Astrocyte (in vitro differentiated cells and primary cell): ENCODE measurements at regions not wholly inside any gene's neighbourhood (a gene's known extent, or its start where the extent isn't known, plus 50 kb on each side); places are given as distances from the start of the nearest gene placed in this dataset.

Source experiments
- DNase-seq: peaks from one replicate; pipeline ENCODE4 v3.0.0-alpha.2; 2010; ENCODE audit warnings: low read depth
- FAIRE-seq: peaks from 2 replicates; lab custom pipeline; 2011; peaks lifted over from hg19 to GRCh38; lab: Jason Lieb, UNC
- H2AFZ ChIP-seq: 2 replicates; pipeline ENCODE4 v1.6.0; 2012; ENCODE audit warnings: low read depth, low read length, inconsistent platforms
- H3K27ac ChIP-seq: 2 replicates; pipeline ENCODE4 v1.5.1; 2011; ENCODE audit warnings: low read depth, low read length, inconsistent platforms
- H3K27me3 ChIP-seq: 2 replicates; pipeline ENCODE4 v1.6.0; 2011; ENCODE audit warnings: low read length, inconsistent platforms; ENCODE audit not compliant: insufficient read depth
- H3K36me3 ChIP-seq: 2 replicates; pipeline ENCODE4 v1.5.1; 2011; ENCODE audit warnings: low read length, inconsistent platforms; ENCODE audit not compliant: insufficient read depth
- H3K4me1 ChIP-seq: 2 replicates; pipeline ENCODE4 v1.5.1; 2011; ENCODE audit warnings: low read length, inconsistent platforms; ENCODE audit not compliant: insufficient read depth
- H3K4me2 ChIP-seq: 2 replicates; pipeline ENCODE4 v1.6.0; 2012; ENCODE audit warnings: low read length, inconsistent platforms
- H3K4me3 ChIP-seq: 2 replicates; pipeline ENCODE4 v1.5.1; 2011; ENCODE audit warnings: low read depth, mild to moderate bottlenecking, low read length, inconsistent platforms; ENCODE audit not compliant: insufficient read depth
- H3K79me2 ChIP-seq: 2 replicates; pipeline ENCODE4 v1.6.0; 2012; ENCODE audit warnings: mild to moderate bottlenecking, low read length, inconsistent platforms; ENCODE audit not compliant: insufficient read depth
- H3K9ac ChIP-seq: 2 replicates; pipeline ENCODE4 v1.6.0; 2012; ENCODE audit warnings: mild to moderate bottlenecking, low read length, inconsistent platforms
- H3K9me3 ChIP-seq: 2 replicates; pipeline ENCODE4 v1.5.1; 2012; ENCODE audit warnings: low read depth, mild to moderate bottlenecking, low read length, inconsistent platforms; ENCODE audit not compliant: insufficient read depth
- H4K20me1 ChIP-seq: 2 replicates; pipeline ENCODE4 v1.6.0; 2012; ENCODE audit warnings: low read length, inconsistent platforms; ENCODE audit not compliant: insufficient read depth
- H3K27ac Mint-ChIP-seq: one replicate; pipeline ENCODE4 v1.8.0; 2021; ENCODE audit warnings: mild to moderate bottlenecking, mixed read lengths; ENCODE audit not compliant: unreplicated experiment
- H3K27me3 Mint-ChIP-seq: one replicate; pipeline ENCODE4 v1.8.0; 2021; ENCODE audit warnings: low read depth, mixed read lengths; ENCODE audit not compliant: unreplicated experiment
- H3K36me3 Mint-ChIP-seq: one replicate; pipeline ENCODE4 v1.8.0; 2021; ENCODE audit warnings: low read depth, mixed read lengths; ENCODE audit not compliant: unreplicated experiment
- H3K4me1 Mint-ChIP-seq: one replicate; pipeline ENCODE4 v1.8.0; 2021; ENCODE audit warnings: low read depth, mixed read lengths; ENCODE audit not compliant: unreplicated experiment
- H3K4me3 Mint-ChIP-seq: one replicate; pipeline ENCODE4 v1.8.0; 2021; ENCODE audit warnings: mild to moderate bottlenecking, moderate library complexity, mixed read lengths; ENCODE audit not compliant: unreplicated experiment
- H3K9me3 Mint-ChIP-seq: one replicate; pipeline ENCODE4 v1.8.0; 2021; ENCODE audit warnings: mild to moderate bottlenecking, mixed read lengths; ENCODE audit not compliant: unreplicated experiment
- EZH2 ChIP-seq: IDR thresholded peaks from 2 replicates; pipeline ENCODE4 v1.6.1; 2012; ENCODE audit warnings: mild to moderate bottlenecking, low read length, inconsistent platforms; ENCODE audit not compliant: insufficient read depth
- TF ChIP-seq, protein P1 (sequence below): IDR thresholded peaks from 2 replicates; pipeline ENCODE4 v1.5.1; 2011; ENCODE audit warnings: low read depth, mild to moderate bottlenecking, inconsistent platforms, low read length, moderate library complexity; ENCODE audit not compliant: insufficient read depth

DNA sequence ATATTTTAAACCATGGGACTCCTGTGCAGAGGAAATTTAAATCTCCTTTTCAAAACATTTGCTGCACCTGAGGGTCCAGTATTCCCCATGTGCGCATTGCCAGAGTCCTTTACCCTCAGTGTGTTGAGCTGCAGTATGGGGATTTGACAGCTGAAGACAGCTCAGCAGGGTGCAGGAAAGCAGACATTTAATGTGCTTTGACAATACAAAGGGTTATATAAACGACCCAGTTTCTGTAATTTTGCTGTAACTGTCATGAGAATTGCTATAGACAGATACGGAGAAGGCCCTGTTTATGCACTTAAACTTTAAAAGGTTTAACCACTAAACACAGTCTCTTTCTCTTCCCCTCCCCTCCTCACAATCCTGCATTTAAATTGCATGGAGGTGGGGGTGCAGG is 393.4 kb downstream of the MID1IP1 start:
- peaks cover 10% of the 10 kb centered on the region for H3K4me1 Mint-ChIP-seq
- peaks cover 10% of the 10 kb centered on the region for H3K27me3 Mint-ChIP-seq
- no peaks in the 10 kb centered on the region for H3K9me3 ChIP-seq
- no peak overlapping the region for H2AFZ ChIP-seq
- no peaks in the 10 kb centered on the region for H3K36me3 ChIP-seq
- H3K4me2 ChIP-seq, result no peak overlapping the region
- TF ChIP-seq, protein P1, sequence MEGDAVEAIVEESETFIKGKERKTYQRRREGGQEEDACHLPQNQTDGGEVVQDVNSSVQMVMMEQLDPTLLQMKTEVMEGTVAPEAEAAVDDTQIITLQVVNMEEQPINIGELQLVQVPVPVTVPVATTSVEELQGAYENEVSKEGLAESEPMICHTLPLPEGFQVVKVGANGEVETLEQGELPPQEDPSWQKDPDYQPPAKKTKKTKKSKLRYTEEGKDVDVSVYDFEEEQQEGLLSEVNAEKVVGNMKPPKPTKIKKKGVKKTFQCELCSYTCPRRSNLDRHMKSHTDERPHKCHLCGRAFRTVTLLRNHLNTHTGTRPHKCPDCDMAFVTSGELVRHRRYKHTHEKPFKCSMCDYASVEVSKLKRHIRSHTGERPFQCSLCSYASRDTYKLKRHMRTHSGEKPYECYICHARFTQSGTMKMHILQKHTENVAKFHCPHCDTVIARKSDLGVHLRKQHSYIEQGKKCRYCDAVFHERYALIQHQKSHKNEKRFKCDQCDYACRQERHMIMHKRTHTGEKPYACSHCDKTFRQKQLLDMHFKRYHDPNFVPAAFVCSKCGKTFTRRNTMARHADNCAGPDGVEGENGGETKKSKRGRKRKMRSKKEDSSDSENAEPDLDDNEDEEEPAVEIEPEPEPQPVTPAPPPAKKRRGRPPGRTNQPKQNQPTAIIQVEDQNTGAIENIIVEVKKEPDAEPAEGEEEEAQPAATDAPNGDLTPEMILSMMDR, result no peak
- no peak for TF ChIP-seq EZH2
- H3K4me3 ChIP-seq, result no peak overlapping the region
- no peaks in the 10 kb centered on the region for H4K20me1 ChIP-seq
- no peak overlapping the region for H3K4me3 Mint-ChIP-seq
- no peaks in the 10 kb centered on the region for H3K36me3 Mint-ChIP-seq
- H3K27ac Mint-ChIP-seq, result no peak overlapping the region
- H3K79me2 ChIP-seq, result no peaks in the 10 kb centered on the region
- no peak overlapping the region for H3K9ac ChIP-seq
- DNase-seq (no peak), FAIRE-seq (peak; percentile 62)
- peaks cover 11% of the 10 kb centered on the region for H3K27me3 ChIP-seq
- H3K9me3 Mint-ChIP-seq, result peaks cover 5% of the 10 kb centered on the region
- H3K4me1 ChIP-seq, result peaks cover 18% of the 10 kb centered on the region
- H3K27ac ChIP-seq, result no peak overlapping the region

DNA sequence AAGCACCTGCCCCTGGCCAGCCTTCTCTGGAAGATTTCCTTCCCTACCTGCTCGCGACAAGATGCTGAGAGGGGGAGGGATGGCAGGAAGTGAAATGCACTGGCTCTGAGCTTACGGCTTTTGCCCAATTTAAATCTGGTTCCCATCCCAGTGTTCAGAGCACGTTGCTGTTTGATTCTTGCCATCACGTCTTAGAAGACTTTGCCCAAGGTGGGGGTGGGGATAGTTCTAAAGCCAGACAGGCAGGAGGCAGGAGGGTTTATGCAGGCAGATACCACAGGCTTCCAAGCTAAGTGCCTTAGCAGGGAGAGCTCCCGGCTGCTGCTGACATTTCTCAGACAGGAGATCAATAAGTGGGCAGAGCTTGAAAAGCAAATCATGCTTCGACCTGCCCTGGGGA is 393.9 kb downstream of the MID1IP1 start:
- no peaks in the 10 kb centered on the region for H4K20me1 ChIP-seq
- no peak overlapping the region for H3K27ac ChIP-seq
- peaks cover 10% of the 10 kb centered on the region for H3K4me1 Mint-ChIP-seq
- no peak overlapping the region for H3K4me3 Mint-ChIP-seq
- H3K27me3 ChIP-seq, result peaks cover 11% of the 10 kb centered on the region
- H3K9ac ChIP-seq, result no peak overlapping the region
- FAIRE-seq (no peak), DNase-seq (no peak)
- peaks cover 5% of the 10 kb centered on the region for H3K9me3 Mint-ChIP-seq
- no peak overlapping the region for H2AFZ ChIP-seq
- H3K79me2 ChIP-seq, result no peaks in the 10 kb centered on the region
- TF ChIP-seq, protein P1, result no peak
- TF ChIP-seq EZH2, result no peak
- no peak overlapping the region for H3K27ac Mint-ChIP-seq
- H3K9me3 ChIP-seq, result no peaks in the 10 kb centered on the region
- H3K4me2 ChIP-seq, result no peak overlapping the region
- no peaks in the 10 kb centered on the region for H3K36me3 Mint-ChIP-seq
- no peaks in the 10 kb centered on the region for H3K36me3 ChIP-seq
- peaks cover 18% of the 10 kb centered on the region for H3K4me1 ChIP-seq
- H3K4me3 ChIP-seq, result no peak overlapping the region
- H3K27me3 Mint-ChIP-seq, result peaks cover 7% of the 10 kb centered on the region

DNA sequence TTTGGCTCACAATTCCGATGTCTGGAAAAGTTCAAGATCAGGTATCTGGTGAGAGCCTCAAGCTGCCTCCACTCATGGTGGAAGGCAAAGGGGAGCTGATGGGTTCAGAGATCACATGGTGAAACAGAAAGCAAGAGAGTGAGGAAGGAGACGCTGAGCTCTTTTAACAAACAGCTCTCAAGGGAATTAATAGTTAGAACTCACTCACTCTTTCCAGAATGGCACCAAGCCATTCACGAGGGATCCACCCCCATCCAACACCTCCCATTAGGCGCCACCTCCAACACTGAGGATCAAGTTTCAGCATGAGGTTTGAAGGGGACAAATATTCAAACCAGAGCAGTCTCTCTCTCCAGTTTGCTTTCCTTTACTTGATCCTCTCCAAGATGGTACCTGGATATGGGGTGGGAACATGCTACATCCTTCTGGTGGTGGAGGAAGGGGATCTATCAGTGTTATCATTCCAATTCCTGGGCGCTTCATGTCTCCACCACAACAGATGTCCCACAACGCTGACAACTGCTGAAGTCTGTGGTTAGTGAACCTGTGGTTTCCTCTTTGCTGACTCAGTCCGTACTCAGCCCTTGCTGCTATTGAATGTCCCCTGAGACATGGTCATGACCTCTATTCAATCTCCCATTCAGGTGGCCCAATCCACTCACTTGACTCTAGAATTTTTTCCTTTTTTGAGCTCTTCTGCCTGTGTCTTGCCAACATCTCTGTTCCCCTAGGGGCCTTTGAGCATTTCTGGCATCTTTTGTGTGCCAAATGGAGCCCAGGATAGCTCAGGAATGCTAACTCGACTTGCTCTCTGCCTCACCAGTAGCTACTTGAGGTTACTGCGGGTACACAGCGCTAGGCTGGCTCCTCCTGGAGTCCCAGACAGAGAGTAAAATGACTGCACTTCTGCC is 395.2 kb downstream of the MID1IP1 start:
- no peak for TF ChIP-seq EZH2
- TF ChIP-seq, protein P1, result no peak
- H3K4me3 ChIP-seq, result no peak overlapping the region
- H3K9me3 ChIP-seq, result no peaks in the 10 kb centered on the region
- no peak overlapping the region for H3K27ac ChIP-seq
- Mint-ChIP-seq H3K4me3 (no peak overlapping the region), H3K9me3 (peaks cover 5% of the 10 kb centered on the region), H3K36me3 (no peaks in the 10 kb centered on the region), H3K4me1 (peaks cover 10% of the 10 kb centered on the region), H3K27me3 (peaks cover 6% of the 10 kb centered on the region), H3K27ac (no peak overlapping the region)
- H3K27me3 ChIP-seq, result peaks cover 8% of the 10 kb centered on the region
- H2AFZ ChIP-seq, result no peak overlapping the region
- DNase-seq (peak; percentile 89), FAIRE-seq (peak; percentile 99)
- no peaks in the 10 kb centered on the region for H3K79me2 ChIP-seq
- no peaks in the 10 kb centered on the region for H4K20me1 ChIP-seq
- peak overlapping the region; percentile 60 for H3K4me2 ChIP-seq
- no peak overlapping the region for H3K9ac ChIP-seq
- peaks cover 23% of the 10 kb centered on the region for H3K4me1 ChIP-seq
- H3K36me3 ChIP-seq, result no peaks in the 10 kb centered on the region
